ENCODE measurements at regions not wholly inside any gene's neighbourhood (a gene's known extent, or its start where the extent isn't known, plus 50 kb on each side); places are given as distances from the start of the nearest gene placed in this dataset.

GRCh38 chr17:13409455-13409854, 192.3 kb downstream of the HS3ST3A1 start:
- Histone ChIP-seq H3K14ac (ENCODE audit: insufficient read length) (no peak overlapping the region), H3K36me3 (ENCODE audit: control insufficient read depth in 2 of 4, insufficient read depth in 4 of 4, low read length in 3 of 4) (no peaks in the 10 kb centered on the region), H4K8ac (ENCODE audit: extremely low read depth, insufficient read depth, low read length) (no peak overlapping the region), H3K4me1 (replicated peaks in 1 of 4; ENCODE audit: control insufficient read depth in 3 of 4, insufficient read depth in 4 of 4, low read length in 3 of 4) (peaks cover 1 to 13% (median 5%) of the 10 kb centered on the region in 4 experiments; a peak in 2 of 7 replicates), H3K23ac (ENCODE audit: insufficient read length) (no peak overlapping the region), H3K9me3 (ENCODE audit: insufficient read depth in 2 of 2, low read depth in 1 of 2, low read length in 1 of 2) (no peaks in the 10 kb centered on the region), H3K23me2 (ENCODE audit: low read depth, low read length) (no peaks in the 10 kb centered on the region), H3K79me1 (ENCODE audit: low read depth, low read length) (no peaks in the 10 kb centered on the region), H2AFZ (ENCODE audit: low read length) (peak overlapping the region; percentile 35; the same call in 1 of the 2 replicates), H3K4me3 (ENCODE audit: extremely low read depth in 1 of 4, insufficient read depth in 2 of 4, low read depth in 3 of 4, low read length in 4 of 4) (no peak overlapping the region), H2BK20ac (ENCODE audit: low read length) (no peak overlapping the region), H3K56ac (replicated peaks; ENCODE audit: insufficient read length, low read depth, low read length) (no peak overlapping the region), H3K9ac (replicated peaks in 1 of 4; ENCODE audit: extremely low read depth in 1 of 4, low read depth in 3 of 4, low read length in 3 of 4) (no peak overlapping the region), H3K4me2 (ENCODE audit: insufficient read depth in 1 of 2, low read depth in 2 of 2, low read length in 2 of 2) (no peak overlapping the region), H3K4ac (replicated peaks; ENCODE audit: insufficient read length, low read depth, low read length) (no peak overlapping the region), H3K27ac (ENCODE audit: low read depth, low read length) (no peak overlapping the region), H3K27me3 (replicated peaks in 1 of 4; ENCODE audit: control insufficient read depth in 3 of 4, extremely low read depth in 1 of 4, insufficient read depth in 3 of 4, low read length in 3 of 4) (no peaks in the 10 kb centered on the region), H2BK5ac (ENCODE audit: low read depth, low read length) (no peak overlapping the region), H2BK15ac (ENCODE audit: low read length) (no peak overlapping the region), H4K20me1 (replicated peaks in 1 of 2; ENCODE audit: control insufficient read depth in 1 of 2, insufficient read depth in 2 of 2, low read length in 2 of 2) (no peaks in the 10 kb centered on the region), H2BK12ac (ENCODE audit: low read depth, low read length) (no peak overlapping the region), H2AK5ac (ENCODE audit: low read depth, low read length) (no peak overlapping the region), H3K18ac (ENCODE audit: extremely low read depth, low read length) (no peak overlapping the region), H4K91ac (replicated peaks; ENCODE audit: insufficient read length, low read length) (no peak overlapping the region), H2BK120ac (replicated peaks; ENCODE audit: low read depth, low read length) (no peak overlapping the region), H3K79me2 (ENCODE audit: control insufficient read depth in 1 of 2, insufficient read depth in 2 of 2, low read length in 2 of 2) (no peaks in the 10 kb centered on the region), H4K5ac (ENCODE audit: insufficient read length, low read depth, low read length) (no peak overlapping the region)
- WGBS, 2 experiments (ENCODE audit: extremely low coverage in 1 of 2, insufficient coverage in 1 of 2, insufficient read length in 1 of 2, insufficient replicate concordance in 2 of 2, low coverage in 1 of 2, low lambda C conversion rate in 2 of 2, missing lambda C conversion rate in 1 of 2) = 85% methylated on average over 1 of the region's 1 CpG; no CpG with 5 or more reads in 1 of the 2 experiments
- ChIA-PET CTCF (ENCODE audit: partially characterized antibody) (interaction anchor here (1.2 kb wide), 1 partner anchor 160 kb away, joined by 3 read pairs; no protein-coding TSS in a partner anchor), POLR2A (ENCODE audit: partially characterized antibody) (no interaction called here)
- FAIRE-seq (no peak), DNase-seq (ENCODE audit: low read depth in 1 of 2, low spot score in 2 of 2) (no peak)
- TF ChIP-seq PHF8 (conservative IDR thresholded peaks at IDR 0.05; ENCODE audit: low read depth, low read length) (no peak), CTCF (IDR thresholded peaks at IDR 0.05; ENCODE audit: control extremely low read depth in 1 of 3, insufficient read depth in 1 of 3, low read depth in 1 of 3, low read length in 3 of 3) (no peak), TCF12 (IDR thresholded peaks at IDR 0.05; ENCODE audit: low read depth, low read length) (no peak), SRF (IDR thresholded peaks at IDR 0.05; ENCODE audit: low read depth, low read length) (no peak), MAFK (IDR thresholded peaks at IDR 0.05; ENCODE audit: low read depth, low read length) (no peak), FOSL1 (IDR thresholded peaks at IDR 0.05; ENCODE audit: insufficient read depth, low read depth, low read length) (no peak), CREB1 (IDR thresholded peaks at IDR 0.05) (no peak), RNF2 (IDR thresholded peaks at IDR 0.05; ENCODE audit: borderline replicate concordance, low read depth, low read length, missing control alignments, poor library complexity, severe bottlenecking) (no peak), USF2 (IDR thresholded peaks at IDR 0.05; ENCODE audit: low read length) (no peak), POLR2A (IDR thresholded peaks at IDR 0.05; ENCODE audit: control extremely low read depth in 1 of 2, low read depth in 2 of 2, low read length in 2 of 2) (no peak), JUND (IDR thresholded peaks at IDR 0.05; ENCODE audit: low read length) (no peak), ZNF274 (IDR thresholded peaks at IDR 0.05; ENCODE audit: borderline replicate concordance, extremely low read depth, low read length) (no peak)
